Body of pancreas (tissue), 4 donors: ENCODE measurements at regions not wholly inside any gene's neighbourhood (a gene's known extent, or its start where the extent isn't known, plus 50 kb on each side); places are given as distances from the start of the nearest gene placed in this dataset.

Source experiments
- POLR2A ChIP-seq, 3 donors: fragments of 450-650 bp; IDR thresholded peaks; one replicate each; pipeline ENCODE4 v1.6.1; 2016; ENCODE audit warnings: antibody characterized with exemption in 3 of 3, mild to moderate bottlenecking in 2 of 3
- TF ChIP-seq, protein P1 (sequence below), 7 experiments: fragments of 450-650 bp in 4 of 7; fragments of 200-600 bp in 3 of 7; sonication (generic) in 3 of 7; IDR thresholded peaks; one replicate each; pipeline ENCODE4 v1.5.1; 2016 to 2019; ENCODE audit warnings: antibody characterized with exemption in 7 of 7

DNA sequence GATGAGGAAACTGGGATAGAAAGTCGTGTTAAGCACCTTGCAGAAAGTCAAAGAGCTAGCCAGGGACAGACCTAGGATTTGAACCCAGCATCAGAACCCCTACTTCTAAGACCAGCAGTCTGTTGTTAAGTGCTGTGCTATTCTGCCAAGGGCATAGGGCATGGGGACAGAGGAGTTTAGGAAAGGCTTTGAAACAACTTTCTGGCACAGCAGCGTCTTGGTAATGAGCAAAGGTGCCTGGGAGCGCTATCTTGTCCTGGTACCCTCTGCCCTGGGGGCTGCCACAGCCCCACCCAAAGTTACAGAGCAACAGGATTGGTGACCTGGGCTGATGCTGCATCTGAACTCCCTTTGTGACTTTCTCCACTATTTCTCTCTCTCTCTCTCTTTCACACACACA is 1108.1 kb downstream of the BCL11B start:
- TF ChIP-seq, protein P1, sequence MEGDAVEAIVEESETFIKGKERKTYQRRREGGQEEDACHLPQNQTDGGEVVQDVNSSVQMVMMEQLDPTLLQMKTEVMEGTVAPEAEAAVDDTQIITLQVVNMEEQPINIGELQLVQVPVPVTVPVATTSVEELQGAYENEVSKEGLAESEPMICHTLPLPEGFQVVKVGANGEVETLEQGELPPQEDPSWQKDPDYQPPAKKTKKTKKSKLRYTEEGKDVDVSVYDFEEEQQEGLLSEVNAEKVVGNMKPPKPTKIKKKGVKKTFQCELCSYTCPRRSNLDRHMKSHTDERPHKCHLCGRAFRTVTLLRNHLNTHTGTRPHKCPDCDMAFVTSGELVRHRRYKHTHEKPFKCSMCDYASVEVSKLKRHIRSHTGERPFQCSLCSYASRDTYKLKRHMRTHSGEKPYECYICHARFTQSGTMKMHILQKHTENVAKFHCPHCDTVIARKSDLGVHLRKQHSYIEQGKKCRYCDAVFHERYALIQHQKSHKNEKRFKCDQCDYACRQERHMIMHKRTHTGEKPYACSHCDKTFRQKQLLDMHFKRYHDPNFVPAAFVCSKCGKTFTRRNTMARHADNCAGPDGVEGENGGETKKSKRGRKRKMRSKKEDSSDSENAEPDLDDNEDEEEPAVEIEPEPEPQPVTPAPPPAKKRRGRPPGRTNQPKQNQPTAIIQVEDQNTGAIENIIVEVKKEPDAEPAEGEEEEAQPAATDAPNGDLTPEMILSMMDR (IDR thresholded peaks at IDR 0.05), result no peak
- TF ChIP-seq POLR2A (IDR thresholded peaks at IDR 0.05), result no peak
